T1000 (cell line): ENCODE measurements at regions not wholly inside any gene's neighbourhood (a gene's known extent, or its start where the extent isn't known, plus 50 kb on each side); places are given as distances from the start of the nearest gene placed in this dataset.

Source experiments
- DNase-seq: peaks from one replicate; lab custom pipeline; 2025; ENCODE audit warnings: mixed read lengths; lab: John Stamatoyannopoulos, UW

DNA sequence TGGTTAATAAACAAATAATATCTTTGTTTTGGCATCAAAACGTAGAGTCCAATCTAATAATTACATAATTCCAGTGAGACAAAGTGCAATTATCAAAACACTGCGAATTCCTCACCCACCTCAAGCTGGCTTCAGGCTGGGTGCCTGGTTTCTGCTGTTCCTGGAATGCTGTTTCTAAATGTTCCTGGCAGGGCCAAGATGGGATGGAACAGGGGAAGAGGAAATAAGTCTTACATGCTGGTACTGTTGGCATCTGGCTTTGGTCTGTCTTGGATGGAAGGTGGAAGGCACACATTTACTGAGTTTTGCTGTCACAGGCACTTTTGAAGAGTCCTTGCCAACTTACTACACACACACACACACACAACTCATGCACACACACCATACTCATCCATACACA is 101.9 kb upstream of the SLCO3A1 start:
- DNase-seq, result no peak

DNA sequence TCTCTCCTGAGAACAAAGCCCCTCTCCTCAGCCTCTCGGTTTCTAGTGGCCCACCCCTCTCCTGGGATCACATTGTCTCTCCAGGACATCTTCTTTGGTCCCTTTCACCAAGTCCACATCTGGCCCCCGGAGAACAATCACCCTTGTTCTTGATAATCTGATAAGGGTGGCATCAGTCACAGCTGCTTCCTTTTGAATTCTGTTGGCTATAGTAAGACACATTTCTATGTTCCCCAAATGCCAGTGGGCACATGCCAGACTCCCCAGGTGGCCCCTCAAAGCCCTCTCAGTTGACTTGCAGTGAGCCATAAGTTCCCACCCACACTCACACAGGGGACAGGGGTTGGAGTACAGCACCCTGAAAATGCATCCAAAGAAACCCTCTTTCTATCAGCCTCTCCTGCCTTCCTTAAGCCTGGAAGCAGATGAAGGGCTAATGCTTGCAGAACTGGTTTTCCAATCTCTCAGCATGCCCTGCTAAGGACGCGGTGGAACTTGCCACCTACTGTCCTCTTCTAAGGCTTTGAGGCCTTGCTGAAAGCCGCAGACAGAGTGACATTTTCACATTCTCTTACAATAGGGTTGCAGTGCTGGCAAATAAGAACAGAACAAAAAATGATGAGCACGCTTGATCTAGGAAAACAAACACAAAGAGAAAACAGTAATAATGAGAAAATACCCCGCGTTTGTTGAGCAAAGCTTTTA is 101.3 kb upstream of the SLCO3A1 start:
- no peak for DNase-seq

DNA sequence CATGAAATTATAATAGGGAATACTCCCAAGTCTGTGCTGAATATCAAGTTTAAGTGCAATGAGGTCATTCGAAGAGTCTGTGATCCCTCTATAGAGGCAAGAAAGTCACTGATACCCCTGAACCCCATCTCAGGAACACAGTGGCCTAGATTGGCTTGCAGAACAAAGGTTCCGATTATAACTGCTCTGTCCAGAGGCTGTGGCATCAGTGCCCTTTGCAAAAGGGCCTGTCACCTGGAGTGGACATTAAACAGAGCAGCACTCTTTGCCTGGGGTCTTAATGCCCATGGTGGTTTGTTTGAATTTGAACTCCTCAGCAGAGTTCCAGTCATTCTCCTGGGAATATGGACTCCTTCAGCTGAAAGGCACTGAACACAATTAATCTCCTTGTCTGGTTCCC is 93.9 kb upstream of the SLCO3A1 start:
- DNase-seq, result no peak

DNA sequence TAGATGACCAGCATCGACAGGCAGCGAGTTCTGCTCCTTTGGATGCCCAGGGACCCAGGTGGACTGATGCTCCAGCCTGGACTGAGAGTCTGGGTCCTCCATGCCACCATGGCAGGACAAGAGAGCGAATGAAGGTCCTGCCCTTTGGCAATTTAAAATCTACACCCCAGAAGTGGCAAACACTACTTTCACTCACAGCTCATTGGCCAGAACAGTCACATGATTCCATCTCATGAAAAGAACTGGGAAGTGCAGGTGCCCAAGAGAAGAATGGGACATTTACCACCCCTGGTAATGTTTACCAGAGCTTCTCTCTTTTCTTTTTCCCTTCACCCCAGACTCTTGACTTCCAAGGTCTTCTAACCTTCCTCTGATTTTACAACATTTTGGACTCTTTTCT is 87.8 kb upstream of the SLCO3A1 start:
- no peak for DNase-seq

DNA sequence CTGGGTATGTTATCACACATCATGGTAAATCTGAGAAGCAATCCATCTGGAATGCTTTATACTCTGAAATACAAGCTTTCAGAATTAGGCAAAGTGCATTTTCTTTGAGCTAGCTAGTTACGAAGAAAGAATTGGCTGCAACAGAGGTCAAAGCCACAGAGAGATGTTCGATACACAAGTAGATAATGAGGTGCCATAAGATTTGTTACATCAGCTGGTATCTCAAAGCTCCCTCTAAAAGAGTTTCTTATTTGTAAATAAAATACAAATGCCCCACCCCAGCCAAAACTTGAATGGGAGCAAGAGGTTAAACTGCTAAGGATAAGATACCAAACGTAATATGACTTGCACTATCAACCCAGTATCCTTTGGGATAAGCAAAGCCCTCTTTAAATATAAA is 84.0 kb upstream of the SLCO3A1 start:
- no peak for DNase-seq

DNA sequence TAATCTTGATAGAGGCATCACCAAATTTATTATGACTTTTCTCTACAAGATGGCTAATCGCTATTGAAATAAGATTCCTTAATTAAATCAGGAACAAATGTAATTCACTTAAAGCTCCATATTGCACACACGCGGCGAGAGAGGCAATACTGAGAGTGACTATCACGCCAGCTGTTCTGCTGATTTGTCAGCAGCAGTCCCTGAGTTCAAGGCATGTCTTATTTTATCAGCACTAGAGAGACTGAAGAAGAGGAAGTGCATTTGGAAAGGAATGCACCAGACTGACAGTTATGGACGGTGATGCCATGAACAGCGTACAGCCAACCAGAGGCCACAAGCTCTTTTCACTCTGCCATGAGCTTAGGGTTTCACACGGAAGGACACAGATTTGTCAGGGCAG is 83.6 kb upstream of the SLCO3A1 start:
- no peak for DNase-seq

DNA sequence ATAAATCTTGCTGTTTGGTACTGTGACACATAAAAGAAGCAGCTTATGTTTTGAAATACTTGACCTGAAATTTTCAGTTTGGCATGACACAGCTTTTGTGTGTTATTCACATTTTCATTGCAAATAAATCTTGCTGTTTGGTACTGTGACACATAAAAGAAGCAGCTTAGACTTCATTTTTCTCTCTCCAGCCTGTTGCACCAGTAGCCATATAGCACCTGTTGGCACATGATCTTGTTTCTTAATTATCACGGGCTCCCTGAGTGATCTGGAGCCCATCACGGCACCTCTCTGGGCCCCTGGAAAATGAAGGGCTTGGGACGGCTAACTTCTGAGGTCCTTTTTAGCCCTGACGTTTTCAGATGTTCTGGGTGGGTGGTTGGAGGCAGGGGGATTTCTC is 77.4 kb upstream of the SLCO3A1 start:
- no peak for DNase-seq

DNA sequence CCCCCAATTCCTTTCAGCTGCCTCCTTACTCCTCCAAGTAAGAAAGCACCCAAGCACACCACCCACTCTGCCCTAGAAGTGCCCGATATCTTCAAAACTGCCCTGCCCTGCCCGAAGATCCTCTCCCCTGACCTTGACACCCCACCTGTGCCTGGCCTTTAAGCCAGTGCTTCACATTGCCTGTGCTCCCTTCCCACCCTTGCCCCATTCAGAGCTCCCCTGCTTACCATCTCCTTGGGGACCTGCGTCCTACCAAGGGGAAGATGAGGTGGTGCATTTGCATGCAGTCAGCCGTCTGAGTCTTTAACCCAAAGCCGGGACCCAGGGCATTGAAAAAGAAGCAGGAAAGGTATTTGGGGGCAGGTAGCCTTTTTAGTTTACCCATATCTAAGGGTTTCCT is 73.5 kb upstream of the SLCO3A1 start:
- no peak for DNase-seq

DNA sequence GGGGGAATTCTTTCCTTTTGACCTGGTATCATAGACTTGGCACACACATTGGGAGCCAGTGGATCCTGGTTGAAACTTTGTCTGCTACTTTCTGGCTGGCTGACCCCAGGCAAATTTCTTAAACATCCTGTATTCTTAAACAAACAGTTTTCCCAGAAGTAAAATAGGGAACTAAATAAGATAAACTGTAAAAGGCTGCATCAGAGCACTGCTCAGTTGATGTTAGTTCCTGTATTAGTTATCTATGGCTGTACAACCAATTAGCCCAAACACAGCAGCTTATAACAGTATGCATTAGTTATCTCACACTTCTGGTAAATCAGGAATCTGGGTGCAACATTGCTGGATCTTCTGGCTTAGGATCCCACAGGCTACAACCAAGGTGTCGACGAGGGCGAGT is 73.1 kb upstream of the SLCO3A1 start:
- DNase-seq, result no peak

DNA sequence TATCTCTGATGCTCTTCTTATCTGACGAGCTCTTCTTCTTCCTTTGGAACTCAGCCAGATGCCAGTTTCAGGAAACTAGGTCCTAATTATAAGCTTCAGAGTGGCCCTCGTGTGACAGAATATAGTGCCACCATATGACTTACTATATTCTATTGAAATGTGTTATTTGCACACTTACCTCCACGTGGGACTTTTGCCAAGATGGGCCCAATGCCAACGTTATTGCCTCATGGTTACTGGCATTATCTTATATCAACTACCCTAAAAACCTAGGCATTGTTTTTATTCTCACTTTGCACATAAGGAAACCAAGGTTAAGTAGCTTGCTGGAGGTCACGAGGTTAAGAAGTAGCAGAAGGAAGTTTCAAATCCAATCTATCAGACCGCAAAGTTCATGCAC is 71.3 kb upstream of the SLCO3A1 start:
- DNase-seq, result no peak

DNA sequence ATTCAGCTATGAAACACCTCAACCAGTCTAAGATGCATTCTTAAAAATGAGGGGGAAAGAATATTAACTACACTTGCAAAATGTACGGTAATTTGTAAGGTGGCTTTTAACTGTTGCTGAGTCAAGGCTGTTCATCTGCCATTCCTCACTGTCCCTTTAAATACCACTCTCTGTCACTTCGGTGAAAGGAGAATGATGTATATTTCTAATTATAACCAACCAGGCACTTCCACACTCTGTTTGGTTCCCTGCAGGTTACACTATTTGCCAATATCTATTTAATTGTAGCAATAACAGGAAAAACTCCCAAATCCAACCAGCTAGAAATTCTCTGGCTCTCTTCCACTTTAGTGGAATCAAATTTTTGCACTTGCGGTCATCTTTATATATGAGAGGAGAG is 70.5 kb upstream of the SLCO3A1 start:
- DNase-seq, result no peak

DNA sequence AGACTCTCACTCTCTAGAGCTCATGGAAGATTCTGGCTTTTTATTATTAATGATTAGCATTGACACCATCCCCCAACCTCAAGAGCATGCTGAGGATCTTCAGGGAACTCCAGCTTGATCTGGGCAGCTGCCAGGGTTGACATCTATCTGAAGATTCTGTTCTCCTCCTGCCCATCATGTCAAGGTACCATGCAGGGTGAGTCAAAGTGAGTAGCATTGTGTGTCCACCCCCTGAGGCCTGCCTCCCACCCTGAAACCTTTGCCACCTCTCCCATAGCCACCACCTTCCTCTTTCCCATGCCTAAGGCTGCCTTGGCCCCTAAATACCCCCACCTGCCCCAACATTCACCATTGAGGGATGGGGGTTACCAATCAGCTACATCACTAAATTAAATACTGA is 70.1 kb upstream of the SLCO3A1 start:
- DNase-seq, result no peak

DNA sequence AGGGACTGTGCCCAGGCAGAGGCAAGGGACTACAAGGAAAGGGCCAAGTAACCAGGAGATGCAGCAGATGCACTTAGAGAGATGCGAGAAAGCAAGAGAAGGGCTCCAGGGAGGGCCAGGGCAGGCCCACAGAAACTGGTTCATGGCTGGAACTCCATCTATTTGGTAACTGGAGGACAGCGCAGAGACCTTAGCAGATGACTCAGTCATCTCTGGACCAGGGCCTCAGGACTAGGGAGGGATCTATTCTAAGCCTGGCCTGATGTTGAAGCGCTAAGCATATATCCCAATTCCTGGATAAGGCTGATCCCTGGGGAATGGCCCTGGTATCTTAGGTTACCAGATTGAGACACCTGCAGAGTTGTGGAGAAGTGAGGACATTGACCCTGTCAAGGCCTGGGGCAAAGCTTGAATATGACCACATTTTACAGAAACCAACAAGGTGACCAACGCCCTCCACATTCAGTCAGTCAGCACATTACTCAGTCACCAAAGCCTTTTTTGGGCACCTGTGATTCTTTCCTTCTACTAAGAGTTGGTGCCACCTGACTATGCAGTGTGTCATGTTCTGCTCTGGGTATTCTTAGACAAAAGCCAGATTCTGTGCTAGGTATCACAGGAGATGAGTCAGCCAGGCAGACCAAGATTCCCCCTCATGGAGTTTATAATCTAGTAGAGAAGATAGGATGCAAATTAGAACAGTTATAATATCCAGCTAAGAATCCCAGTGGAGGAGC is 68.4 kb upstream of the SLCO3A1 start:
- no peak for DNase-seq

DNA sequence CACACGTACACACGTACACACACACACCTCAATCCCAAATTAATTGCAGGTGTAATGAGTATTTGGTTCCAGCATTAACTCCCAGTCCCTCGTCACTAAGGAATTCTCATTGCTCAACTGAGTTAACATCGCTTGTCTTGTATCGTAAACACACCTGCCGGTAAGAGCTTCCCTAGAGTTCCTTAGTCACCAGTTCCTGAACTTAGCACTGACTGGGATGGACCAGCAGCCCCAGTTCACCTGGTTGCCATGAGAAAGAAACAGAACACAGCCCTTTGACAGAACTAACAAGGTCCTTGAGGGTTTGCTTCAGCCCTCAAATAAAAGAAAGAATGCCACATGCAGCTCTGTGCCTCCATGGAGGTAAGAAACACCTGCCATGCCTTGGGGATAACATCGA is 66.3 kb upstream of the SLCO3A1 start:
- DNase-seq, result no peak

DNA sequence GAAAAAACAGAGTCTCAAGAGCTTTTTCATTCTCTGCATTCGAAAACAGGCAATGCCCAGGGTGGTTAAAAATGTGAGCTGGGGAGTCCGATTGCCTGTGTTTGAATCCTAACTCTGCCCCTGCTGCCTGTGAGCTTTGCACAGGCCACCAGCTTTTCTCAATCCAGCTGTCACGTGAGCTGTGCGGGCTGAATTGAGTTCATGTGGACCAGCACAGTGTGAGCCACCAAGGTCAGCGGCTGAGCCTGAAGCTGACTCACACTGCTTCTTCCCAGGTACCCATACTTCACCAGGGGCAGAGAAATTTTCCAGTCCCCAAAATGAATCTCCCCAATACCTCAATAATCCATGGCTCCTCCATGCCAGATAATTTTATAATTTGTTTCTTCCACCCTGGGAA is 64.4 kb upstream of the SLCO3A1 start:
- no peak for DNase-seq

DNA sequence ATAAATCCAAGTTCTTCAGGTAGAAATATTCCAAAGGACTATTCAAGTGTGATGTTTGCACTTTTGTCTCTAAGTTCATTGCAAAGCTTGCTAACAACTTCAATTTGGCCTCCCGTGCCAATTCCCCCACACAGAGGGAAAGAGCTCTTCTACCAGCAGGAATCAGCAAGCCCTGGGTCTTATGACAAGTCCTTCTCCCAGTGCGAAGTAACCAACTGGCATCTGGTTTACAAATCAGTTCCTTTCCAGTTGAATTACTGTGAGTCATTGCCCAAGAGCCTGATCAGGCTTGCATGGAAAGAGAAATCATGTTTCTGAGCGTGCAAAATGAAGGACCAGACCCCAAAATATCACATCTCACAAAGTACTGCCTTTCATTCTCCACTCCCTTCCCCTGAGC is 62.7 kb upstream of the SLCO3A1 start:
- DNase-seq, result no peak

DNA sequence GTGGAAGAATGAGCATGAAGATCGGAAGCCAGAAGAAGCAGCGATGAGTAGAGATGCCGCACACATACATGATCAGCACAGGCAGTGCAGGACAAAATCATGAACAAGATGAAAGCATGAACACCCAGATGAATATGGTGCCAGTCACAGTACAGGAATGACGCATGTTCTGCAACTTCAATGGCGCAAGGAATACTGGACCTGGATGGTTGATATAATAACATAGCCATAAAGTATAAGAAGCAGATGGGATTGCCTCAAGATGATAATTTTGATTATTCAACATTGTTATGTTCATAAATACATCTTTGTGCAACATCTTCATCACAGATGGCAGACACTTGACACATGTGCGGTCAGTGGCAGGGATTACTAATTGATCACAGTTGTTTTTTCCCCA is 59.7 kb upstream of the SLCO3A1 start:
- no peak for DNase-seq

DNA sequence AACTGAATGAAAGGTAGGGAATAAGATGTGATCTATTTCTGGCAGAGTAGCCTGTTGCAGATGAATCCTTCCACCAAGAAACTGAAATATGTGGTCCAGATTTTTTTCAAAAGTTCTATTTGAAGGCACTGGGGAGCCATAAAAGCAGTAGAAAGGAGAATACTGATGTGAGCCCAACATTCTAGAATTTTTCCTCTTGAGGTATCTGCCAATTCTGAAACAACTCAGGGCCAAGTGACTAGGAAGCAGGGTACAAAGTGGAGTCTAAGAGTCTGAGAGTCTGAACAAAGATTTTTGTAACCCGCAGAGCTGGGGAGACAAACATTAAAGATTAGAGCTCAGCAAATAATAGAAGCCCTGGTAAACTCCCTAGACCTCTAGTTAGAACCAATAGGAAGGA is 58.3 kb upstream of the SLCO3A1 start:
- DNase-seq, result no peak

DNA sequence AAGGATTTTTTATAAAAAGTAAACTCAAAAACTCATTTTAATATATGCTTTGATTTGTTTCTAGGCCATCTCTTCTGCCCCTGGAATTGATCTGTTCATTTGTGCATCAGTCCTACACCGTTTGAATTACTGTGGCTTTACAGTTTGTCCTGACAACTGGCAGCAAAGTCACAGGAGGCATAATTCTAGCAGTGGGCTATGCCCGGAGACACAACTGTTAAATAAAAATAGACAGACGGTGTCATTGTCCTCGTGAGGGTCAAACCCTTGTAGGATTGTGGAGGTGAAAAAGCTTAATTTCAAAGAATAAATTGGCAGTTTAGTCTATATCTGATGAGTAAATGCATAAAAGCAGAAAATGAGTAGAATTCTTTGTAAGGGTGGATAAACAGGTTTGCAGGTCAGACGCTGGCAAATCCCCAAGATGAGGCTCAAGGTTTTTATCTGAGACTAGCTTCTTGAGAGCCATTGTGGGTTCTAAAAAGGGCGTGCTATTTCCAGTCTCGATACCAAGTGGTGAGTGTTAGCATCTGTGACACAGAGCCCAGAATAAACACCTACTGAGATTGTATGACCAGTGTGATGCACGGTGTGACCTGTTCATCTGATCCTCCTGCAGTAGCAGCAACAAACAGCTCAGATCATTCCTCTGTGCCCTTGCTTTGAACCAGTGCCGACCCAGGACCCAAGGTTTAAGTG is 51.5 kb upstream of the SLCO3A1 start:
- no peak for DNase-seq

DNA sequence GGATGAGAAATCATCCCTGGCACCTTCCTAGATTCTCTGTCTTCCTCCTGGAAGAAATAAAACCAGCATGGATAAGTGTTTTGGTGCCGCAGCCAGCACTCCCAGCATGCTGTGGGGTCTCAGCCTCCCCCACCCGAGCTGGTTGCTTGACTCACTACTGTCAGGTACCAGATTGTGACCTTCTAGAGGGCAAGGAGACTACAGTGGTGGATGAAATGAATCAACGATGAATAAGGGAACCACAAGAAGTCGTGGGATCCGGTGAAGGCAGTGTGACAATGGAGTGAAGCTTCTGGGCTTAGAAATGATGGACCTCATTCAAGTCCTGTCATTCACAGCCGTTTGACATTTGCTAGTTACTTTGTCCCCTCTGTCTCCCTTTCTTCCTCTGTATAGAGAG is 50.2 kb upstream of the SLCO3A1 start:
- no peak for DNase-seq
